RPMI8226 (cell line): ENCODE measurements at regions not wholly inside any gene's neighbourhood (a gene's known extent, or its start where the extent isn't known, plus 50 kb on each side); places are given as distances from the start of the nearest gene placed in this dataset.

ENCODE experiments used
- DNase-seq: peaks from one replicate; pipeline ENCODE4 v3.0.0-alpha.2; 2015

GRCh38 chr6:37105148-37106050, 64.6 kb upstream of the PIM1 start:
- DNase-seq: no peak

GRCh38 chr6:37106051-37106363, 63.9 kb upstream of the PIM1 start:
- no peak for DNase-seq

GRCh38 chr6:37106554-37106953, 63.4 kb upstream of the PIM1 start:
- no peak for DNase-seq

- no peak for DNase-seq
These were observed 62.9 kb upstream of the PIM1 start for GRCh38 chr6:37106982-37107491.

GRCh38 chr6:37109714-37110499, 60.0 kb upstream of the PIM1 start:
- no peak for DNase-seq

GRCh38 chr6:37110500-37111461, 59.2 kb upstream of the PIM1 start:
- no peak for DNase-seq

GRCh38 chr6:37113976-37114375, 56.0 kb upstream of the PIM1 start:
- no peak for DNase-seq

GRCh38 chr6:37114612-37115011, 55.3 kb upstream of the PIM1 start:
- DNase-seq: no peak

- DNase-seq: no peak
These were observed 54.6 kb upstream of the PIM1 start for GRCh38 chr6:37115236-37115895.

GRCh38 chr6:37116326-37116725, 53.6 kb upstream of the PIM1 start:
- DNase-seq: no peak

- no peak for DNase-seq
These were observed 50.5 kb upstream of the PIM1 start for GRCh38 chr6:37119387-37119886.
